Naive thymus-derived CD4-positive, alpha-beta T cell (primary cell): ENCODE measurements at regions not wholly inside any gene's neighbourhood (a gene's known extent, or its start where the extent isn't known, plus 50 kb on each side); places are given as distances from the start of the nearest gene placed in this dataset.

ENCODE experiments used
- ATAC-seq: fragments of 150-1000 bp; cut with Tn5 transposase; 2 replicates; pipeline ENCODE4 v1.10.0; 2021; ENCODE audit warnings: mild to moderate bottlenecking, moderate library complexity
- CTCF ChIA-PET: fragments of 350-600 bp; sonication (Branson Sonifier 250); formaldehyde crosslinking; loops from one replicate; lab custom pipeline; 2021; ENCODE audit warnings: antibody characterized with exemption; lab: Charles Lee
- POLR2A ChIA-PET: fragments of 350-600 bp; sonication (Branson Sonifier 250); formaldehyde crosslinking; loops from one replicate; lab custom pipeline; 2021; ENCODE audit warnings: antibody characterized with exemption, inconsistent platforms; lab: Charles Lee
- DNase-seq, 9 donors: peaks; one replicate each; pipeline versions ENCODE4 v3.0.0 to v3.0.0-alpha.2; 2020 to 2022; ENCODE audit warnings: mixed read lengths in 1 of 9
- H3K27ac ChIP-seq: one replicate; pipeline ENCODE4 v1.7.0; 2013; ENCODE audit warnings: mild to moderate bottlenecking, low read depth, low read length, moderate library complexity
- H3K27me3 ChIP-seq, 2 donors: one replicate each; pipeline ENCODE4 v1.7.0; 2013; ENCODE audit warnings: low read length in 2 of 2, mild to moderate bottlenecking in 2 of 2, moderate library complexity in 2 of 2; ENCODE audit not compliant: control insufficient read depth in 2 of 2, insufficient read depth in 2 of 2
- H3K36me3 ChIP-seq, 3 experiments: 1 replicate in 2 of 3; 2 replicates in 1 of 3; pipeline ENCODE4 v1.7.0; 2013; ENCODE audit warnings: low read length in 3 of 3, mild to moderate bottlenecking in 3 of 3, moderate library complexity in 1 of 3; ENCODE audit not compliant: insufficient read depth in 3 of 3, control insufficient read depth in 2 of 3
- H3K4me1 ChIP-seq, 2 donors: one replicate each; pipeline ENCODE4 v1.7.0; 2013; ENCODE audit warnings: low read length in 2 of 2, mild to moderate bottlenecking in 2 of 2, moderate library complexity in 1 of 2; ENCODE audit not compliant: control insufficient read depth in 2 of 2, insufficient read depth in 2 of 2
- H3K4me3 ChIP-seq: 2 replicates; pipeline ENCODE4 v1.7.0; 2013; ENCODE audit warnings: mild to moderate bottlenecking, low read length
- H3K9me3 ChIP-seq, 3 experiments: 1 replicate in 2 of 3; 2 replicates in 1 of 3; pipeline ENCODE4 v1.7.0; 2013; ENCODE audit warnings: low read length in 3 of 3; ENCODE audit not compliant: control insufficient read depth in 2 of 3
- H3K27ac Mint-ChIP-seq, 9 donors: one replicate each; pipeline ENCODE4 v1.8.0; 2020 to 2022; ENCODE audit warnings: mixed read lengths in 9 of 9, mild to moderate bottlenecking in 8 of 9, moderate library complexity in 5 of 9, inconsistent platforms in 2 of 9
- H3K27me3 Mint-ChIP-seq, 5 donors: one replicate each; pipeline ENCODE4 v1.8.0; 2021 to 2022; ENCODE audit warnings: mixed read lengths in 5 of 5, mild to moderate bottlenecking in 1 of 5
- H3K36me3 Mint-ChIP-seq, 5 donors: one replicate each; pipeline ENCODE4 v1.8.0; 2020 to 2022; ENCODE audit warnings: mixed read lengths in 5 of 5, mild to moderate bottlenecking in 3 of 5, inconsistent platforms in 1 of 5
- H3K4me1 Mint-ChIP-seq, 7 donors: one replicate each; pipeline ENCODE4 v1.8.0; 2020 to 2022; ENCODE audit warnings: mixed read lengths in 7 of 7, mild to moderate bottlenecking in 3 of 7, inconsistent platforms in 1 of 7
- H3K4me3 Mint-ChIP-seq, 10 donors: one replicate each; pipeline ENCODE4 v1.8.0; 2020 to 2022; ENCODE audit warnings: mild to moderate bottlenecking in 10 of 10, mixed read lengths in 10 of 10, moderate library complexity in 6 of 10, inconsistent platforms in 2 of 10
- H3K9me3 Mint-ChIP-seq, 11 donors: one replicate each; pipeline ENCODE4 v1.8.0; 2020 to 2022; ENCODE audit warnings: mixed read lengths in 11 of 11, mild to moderate bottlenecking in 4 of 11, inconsistent platforms in 1 of 11, moderate library complexity in 1 of 11
- intact Hi-C, 2 donors: fragments of 100-400 bp; cut with micrococcal nuclease; formaldehyde crosslinking; loops; one replicate each; pipeline ENCODE4 v1.15.1; 2023

DNA sequence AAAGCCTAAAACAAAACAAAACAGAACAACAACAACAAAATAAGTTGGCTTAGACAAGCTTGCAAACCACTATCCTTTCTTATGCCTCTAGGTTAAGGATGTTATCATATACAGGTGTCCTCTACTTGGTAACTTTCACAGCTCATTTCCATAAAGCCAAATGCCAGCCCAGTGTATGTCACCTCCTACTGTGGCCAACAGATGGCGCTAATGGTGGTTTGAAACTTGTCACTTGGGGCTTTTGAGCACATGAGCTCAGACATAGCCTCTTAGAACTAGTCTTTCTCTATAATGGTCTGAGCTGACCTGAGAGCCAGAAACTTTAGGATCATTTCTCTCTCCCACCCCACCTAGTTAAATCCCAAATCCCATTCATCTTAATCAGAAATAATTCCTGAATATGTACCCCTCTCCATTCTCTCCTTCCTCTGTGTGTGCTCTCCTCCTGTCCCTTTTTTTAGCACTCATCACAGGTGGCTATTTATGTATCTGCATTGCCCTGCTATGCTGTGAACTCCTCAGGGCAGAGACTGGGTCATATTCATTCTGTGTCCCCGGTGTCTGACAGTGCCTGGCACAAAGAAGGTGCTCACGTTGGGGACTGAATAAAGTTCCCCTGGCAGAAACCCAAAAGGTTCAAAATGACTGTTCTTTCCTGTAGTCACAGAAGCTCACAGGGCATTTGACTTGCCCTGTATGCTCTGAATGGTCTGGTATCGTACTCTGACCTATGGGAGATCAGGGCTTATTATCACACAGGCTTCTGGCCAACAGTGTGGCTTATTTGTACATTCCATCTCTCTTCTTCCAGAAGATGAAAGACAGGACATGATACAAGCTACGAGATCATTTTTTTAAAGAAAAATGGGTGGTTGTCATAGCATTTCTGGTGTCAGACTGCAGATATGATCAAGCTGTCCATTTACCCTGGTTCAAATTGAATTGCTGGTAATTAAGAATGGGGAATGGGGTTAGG lies 319.3 kb upstream of the AZI2 start:
- DNase-seq, result peak in 6 of 9 donors; percentile 2 to 41 (median 16)
- Histone ChIP-seq H3K9me3 (no peaks in the 10 kb centered on the region), H3K27ac (no peak overlapping the region), H3K4me3 (no peak overlapping the region), H3K4me1 (no peaks in the 10 kb centered on the region), H3K36me3 (no peaks in the 10 kb centered on the region), H3K27me3 (no peaks in the 10 kb centered on the region)
- ChIA-PET CTCF (interaction anchor here (0.6 to 1.2 kb wide), 2 partner anchors 10 to 105 kb away, joined by 3 to 7 read pairs; no protein-coding TSS in a partner anchor), POLR2A (no interaction called here)
- no peak overlapping the region for H3K27ac Mint-ChIP-seq
- no peak for ATAC-seq
- no peak overlapping the region for H3K4me3 Mint-ChIP-seq
- peaks cover 0 to 16% (median 6%) of the 10 kb centered on the region in 5 donors for H3K27me3 Mint-ChIP-seq
- no peaks in the 10 kb centered on the region for H3K4me1 Mint-ChIP-seq
- peaks cover 0 to 6% (median 0%) of the 10 kb centered on the region in 11 donors for H3K9me3 Mint-ChIP-seq
- intact Hi-C loops, result no loop called here
- H3K36me3 Mint-ChIP-seq, result no peaks in the 10 kb centered on the region

GRCh38 chr3:28669870-28670269 lies 321.2 kb upstream of the AZI2 start:
- H3K27ac Mint-ChIP-seq, result no peak overlapping the region
- H3K4me3 Mint-ChIP-seq, result no peak overlapping the region
- ATAC-seq, result no peak

DNA sequence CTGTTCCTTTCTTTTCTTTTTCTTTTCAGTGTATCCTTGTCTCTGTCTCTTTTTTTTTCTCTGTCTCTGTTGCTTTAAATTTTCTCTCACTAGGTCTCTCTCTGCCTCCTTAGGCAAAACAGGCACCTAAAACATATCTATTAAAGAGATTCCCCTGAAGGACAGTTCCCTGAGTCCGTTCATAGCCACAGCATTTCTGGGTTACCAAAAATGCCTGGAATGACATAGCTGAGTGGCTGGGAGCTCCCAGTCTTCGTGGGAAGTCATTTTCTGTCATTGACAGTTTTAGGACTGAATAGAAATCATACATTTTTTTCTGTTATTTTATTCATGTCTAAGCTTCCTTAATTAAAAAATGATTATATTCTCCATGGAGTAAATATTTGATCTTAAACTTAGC lies 323.8 kb upstream of the AZI2 start:
- H3K4me3 ChIP-seq, result no peak overlapping the region
- no peaks in the 10 kb centered on the region for H3K9me3 ChIP-seq
- no peaks in the 10 kb centered on the region for H3K36me3 ChIP-seq
- H3K27ac Mint-ChIP-seq, result no peak overlapping the region
- ATAC-seq, result no peak
- H3K36me3 Mint-ChIP-seq, result no peaks in the 10 kb centered on the region
- ChIA-PET CTCF (no interaction called here), POLR2A (no interaction called here)
- no peak overlapping the region for H3K4me3 Mint-ChIP-seq
- no peaks in the 10 kb centered on the region for H3K4me1 Mint-ChIP-seq
- no peak overlapping the region for H3K27ac ChIP-seq
- no peak for DNase-seq
- H3K27me3 ChIP-seq, result no peaks in the 10 kb centered on the region
- H3K4me1 ChIP-seq, result no peaks in the 10 kb centered on the region
- intact Hi-C loops, result no loop called here
- H3K9me3 Mint-ChIP-seq, result peaks cover 0 to 9% (median 0%) of the 10 kb centered on the region in 11 donors
- H3K27me3 Mint-ChIP-seq, result peaks cover 4 to 25% (median 9%) of the 10 kb centered on the region in 5 donors

More at GRCh38 chr3:28669870-28670269, 321.2 kb upstream of the AZI2 start:
- Mint-ChIP-seq H3K27me3 (peaks cover 4 to 27% (median 6%) of the 10 kb centered on the region in 5 donors), H3K36me3 (no peaks in the 10 kb centered on the region), H3K4me1 (no peaks in the 10 kb centered on the region), H3K9me3 (peaks cover 0 to 6% (median 0%) of the 10 kb centered on the region in 11 donors)
- H3K27me3 ChIP-seq, result no peaks in the 10 kb centered on the region
- CTCF ChIA-PET, result no interaction called here
- H3K9me3 ChIP-seq, result no peaks in the 10 kb centered on the region
- H3K36me3 ChIP-seq, result no peaks in the 10 kb centered on the region
- no peak overlapping the region for H3K27ac ChIP-seq
- intact Hi-C loops, result no loop called here
- H3K4me3 ChIP-seq, result no peak overlapping the region
- no peak for DNase-seq
- POLR2A ChIA-PET, result no interaction called here
- no peaks in the 10 kb centered on the region for H3K4me1 ChIP-seq

DNA sequence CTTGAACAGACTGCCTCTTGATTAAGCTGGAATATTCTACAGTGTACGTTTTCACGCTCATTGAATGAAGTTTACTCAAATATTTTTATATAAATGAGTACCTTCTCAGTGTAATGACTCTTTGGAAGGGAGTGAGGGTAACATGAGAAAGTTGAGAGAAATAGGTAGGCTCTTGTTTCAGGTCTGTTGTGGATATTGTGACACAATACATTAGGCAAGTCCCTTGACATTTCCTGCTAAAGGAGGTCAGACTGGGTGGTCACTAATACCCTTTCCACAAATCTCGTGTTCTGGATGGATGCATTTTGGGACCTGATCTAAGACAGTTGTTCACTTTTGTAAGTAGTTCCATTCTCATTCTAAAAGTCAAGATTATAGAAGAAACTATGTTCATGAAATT lies 324.8 kb upstream of the AZI2 start:
- intact Hi-C loops, result no loop called here
- no peaks in the 10 kb centered on the region for H3K9me3 ChIP-seq
- Mint-ChIP-seq H3K27me3 (peaks cover 4 to 18% (median 9%) of the 10 kb centered on the region in 5 donors), H3K36me3 (no peaks in the 10 kb centered on the region), H3K4me3 (no peak overlapping the region), H3K4me1 (no peaks in the 10 kb centered on the region), H3K27ac (no peak overlapping the region), H3K9me3 (peaks cover 0 to 9% (median under 1%) of the 10 kb centered on the region in 11 donors)
- H3K27ac ChIP-seq, result no peak overlapping the region
- POLR2A ChIA-PET, result no interaction called here
- DNase-seq (no peak), ATAC-seq (no peak)
- H3K36me3 ChIP-seq, result no peaks in the 10 kb centered on the region
- H3K4me3 ChIP-seq, result no peak overlapping the region
- H3K27me3 ChIP-seq, result no peaks in the 10 kb centered on the region
- CTCF ChIA-PET, result no interaction called here
- no peaks in the 10 kb centered on the region for H3K4me1 ChIP-seq

DNA sequence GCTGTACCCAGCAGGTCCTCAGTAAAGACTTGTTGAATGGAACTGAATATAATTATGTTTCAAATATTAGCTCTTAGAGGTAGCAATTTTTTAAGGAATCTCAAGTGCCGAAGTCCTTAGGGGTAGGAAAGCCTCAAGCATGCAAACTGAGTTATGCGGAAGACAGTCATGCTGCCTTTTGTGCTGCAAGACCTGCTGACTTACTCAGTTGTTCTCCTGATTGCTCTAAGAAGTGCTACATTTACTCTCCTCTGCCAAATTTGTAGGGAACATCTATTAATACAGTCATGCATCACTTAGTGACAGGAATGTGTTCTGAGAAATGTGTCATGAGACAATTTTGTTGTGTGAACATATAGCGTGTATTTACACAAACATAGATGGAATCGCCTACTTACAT lies 325.6 kb upstream of the AZI2 start:
- no peaks in the 10 kb centered on the region for H3K36me3 ChIP-seq
- ChIA-PET POLR2A (no interaction called here), CTCF (no interaction called here)
- no peaks in the 10 kb centered on the region for H3K9me3 ChIP-seq
- intact Hi-C loops, result no loop called here
- no peak overlapping the region for H3K27ac ChIP-seq
- no peak overlapping the region for H3K4me3 ChIP-seq
- no peaks in the 10 kb centered on the region for H3K4me1 Mint-ChIP-seq
- ATAC-seq (no peak), DNase-seq (no peak)
- no peaks in the 10 kb centered on the region for H3K27me3 ChIP-seq
- no peaks in the 10 kb centered on the region for H3K4me1 ChIP-seq
- peaks cover 0 to 9% (median 2%) of the 10 kb centered on the region in 11 donors for H3K9me3 Mint-ChIP-seq
- no peak overlapping the region for H3K27ac Mint-ChIP-seq
- no peak overlapping the region for H3K4me3 Mint-ChIP-seq
- H3K27me3 Mint-ChIP-seq, result peaks cover 4 to 18% (median 9%) of the 10 kb centered on the region in 5 donors
- H3K36me3 Mint-ChIP-seq, result no peaks in the 10 kb centered on the region

- DNase-seq (no peak), ATAC-seq (no peak)
- Histone ChIP-seq H3K27me3 (no peaks in the 10 kb centered on the region), H3K27ac (no peak overlapping the region), H3K9me3 (no peaks in the 10 kb centered on the region), H3K4me1 (no peaks in the 10 kb centered on the region), H3K4me3 (no peak overlapping the region), H3K36me3 (no peaks in the 10 kb centered on the region)
- no peak overlapping the region for H3K4me3 Mint-ChIP-seq
- ChIA-PET CTCF (no interaction called here), POLR2A (no interaction called here)
- H3K27ac Mint-ChIP-seq, result no peak overlapping the region
- intact Hi-C loops, result no loop called here
- no peaks in the 10 kb centered on the region for H3K4me1 Mint-ChIP-seq
- peaks cover 0 to 11% (median 8%) of the 10 kb centered on the region in 5 donors for H3K27me3 Mint-ChIP-seq
- H3K36me3 Mint-ChIP-seq, result no peaks in the 10 kb centered on the region
- H3K9me3 Mint-ChIP-seq, result peaks cover 0 to 6% (median 2%) of the 10 kb centered on the region in 11 donors
Observed at GRCh38 chr3:28677581-28677980, 329.0 kb upstream of the AZI2 start.
